ENCODE measurements at regions not wholly inside any gene's neighbourhood (a gene's known extent, or its start where the extent isn't known, plus 50 kb on each side); places are given as distances from the start of the nearest gene placed in this dataset.

DNA sequence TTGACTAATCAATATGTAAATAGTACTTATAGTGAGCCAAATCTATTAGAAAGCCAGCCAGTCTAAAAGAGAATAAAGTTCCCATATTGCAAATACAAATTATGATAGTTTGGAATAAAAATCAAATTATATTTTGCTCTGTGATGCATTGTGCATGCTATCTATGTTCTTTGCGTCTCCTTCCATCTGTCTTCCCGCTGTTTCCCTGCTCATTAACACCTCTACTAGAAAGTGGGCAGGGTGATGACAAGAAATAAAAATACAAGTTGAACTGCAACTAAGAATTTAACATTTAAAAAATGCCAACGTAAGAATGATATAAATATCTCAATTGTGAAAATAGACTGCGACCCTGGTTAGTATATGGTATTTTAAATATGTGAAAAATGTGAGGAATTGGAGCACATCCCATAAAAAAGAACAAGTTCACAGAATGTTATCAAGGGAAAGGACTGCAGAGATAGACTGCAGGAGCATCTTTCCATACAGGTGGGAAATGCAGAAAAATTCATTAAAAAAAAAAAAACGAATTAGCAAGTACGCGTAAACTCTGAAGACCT is 157.6 kb upstream of the PDE7B start:
- no peaks in the 10 kb centered on the region for H3K36me3 ChIP-seq
- no peak for DNase-seq
- H3K27ac ChIP-seq: no peak overlapping the region
- H3K27me3 ChIP-seq: no peaks in the 10 kb centered on the region
- whole genome bisulfite sequencing, 2 donors: 86 to 89% methylated on average over 7 of the region's 7 CpGs
- H3K4me1 ChIP-seq: no peaks in the 10 kb centered on the region
- no peaks in the 10 kb centered on the region for H3K9me3 ChIP-seq
- TF ChIP-seq, protein P1, sequence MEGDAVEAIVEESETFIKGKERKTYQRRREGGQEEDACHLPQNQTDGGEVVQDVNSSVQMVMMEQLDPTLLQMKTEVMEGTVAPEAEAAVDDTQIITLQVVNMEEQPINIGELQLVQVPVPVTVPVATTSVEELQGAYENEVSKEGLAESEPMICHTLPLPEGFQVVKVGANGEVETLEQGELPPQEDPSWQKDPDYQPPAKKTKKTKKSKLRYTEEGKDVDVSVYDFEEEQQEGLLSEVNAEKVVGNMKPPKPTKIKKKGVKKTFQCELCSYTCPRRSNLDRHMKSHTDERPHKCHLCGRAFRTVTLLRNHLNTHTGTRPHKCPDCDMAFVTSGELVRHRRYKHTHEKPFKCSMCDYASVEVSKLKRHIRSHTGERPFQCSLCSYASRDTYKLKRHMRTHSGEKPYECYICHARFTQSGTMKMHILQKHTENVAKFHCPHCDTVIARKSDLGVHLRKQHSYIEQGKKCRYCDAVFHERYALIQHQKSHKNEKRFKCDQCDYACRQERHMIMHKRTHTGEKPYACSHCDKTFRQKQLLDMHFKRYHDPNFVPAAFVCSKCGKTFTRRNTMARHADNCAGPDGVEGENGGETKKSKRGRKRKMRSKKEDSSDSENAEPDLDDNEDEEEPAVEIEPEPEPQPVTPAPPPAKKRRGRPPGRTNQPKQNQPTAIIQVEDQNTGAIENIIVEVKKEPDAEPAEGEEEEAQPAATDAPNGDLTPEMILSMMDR (IDR thresholded peaks at IDR 0.05): no peak
- no peak for TF ChIP-seq POLR2AphosphoS5 (IDR thresholded peaks at IDR 0.05)
- no peak for TF ChIP-seq EP300 (IDR thresholded peaks at IDR 0.05)
- TF ChIP-seq POLR2A (IDR thresholded peaks at IDR 0.05): no peak
- H3K4me3 ChIP-seq: no peak overlapping the region
- intact Hi-C loops (cut with DNase I): no loop called here

- no peaks in the 10 kb centered on the region for H3K9me3 ChIP-seq
- no peaks in the 10 kb centered on the region for H3K4me1 ChIP-seq
- no peaks in the 10 kb centered on the region for H3K36me3 ChIP-seq
- no peak for DNase-seq
- 78 to 83% methylated on average over 3 of the region's 3 CpGs for WGBS, 2 donors
- no peak overlapping the region for H3K4me3 ChIP-seq
- intact Hi-C loops (cut with DNase I): no loop called here
- TF ChIP-seq EP300 (IDR thresholded peaks at IDR 0.05) (no peak), POLR2A (IDR thresholded peaks at IDR 0.05) (no peak)
- TF ChIP-seq, protein P1 (IDR thresholded peaks at IDR 0.05): no peak
- no peak overlapping the region for H3K27ac ChIP-seq
- H3K27me3 ChIP-seq: no peaks in the 10 kb centered on the region
Measured at GRCh38 chr6:135699705-135700104, 151.8 kb upstream of the PDE7B start.

GRCh38 chr6:135701426-135701825 is 150.1 kb upstream of the PDE7B start:
- Histone ChIP-seq H3K27ac (no peak overlapping the region), H3K9me3 (no peaks in the 10 kb centered on the region), H3K4me3 (no peak overlapping the region), H3K36me3 (no peaks in the 10 kb centered on the region), H3K27me3 (no peaks in the 10 kb centered on the region), H3K4me1 (no peaks in the 10 kb centered on the region)
- 41 to 80% methylated on average over 3 of the region's 3 CpGs for WGBS, 2 donors
- intact Hi-C loops (cut with DNase I): no loop called here
- TF ChIP-seq, protein P1 (IDR thresholded peaks at IDR 0.05): no peak
- TF ChIP-seq EP300 (IDR thresholded peaks at IDR 0.05) (no peak), POLR2A (IDR thresholded peaks at IDR 0.05) (no peak), POLR2AphosphoS5 (IDR thresholded peaks at IDR 0.05) (no peak)
- no peak for DNase-seq

- Histone ChIP-seq H3K27me3 (no peaks in the 10 kb centered on the region), H3K36me3 (no peaks in the 10 kb centered on the region), H3K9me3 (no peaks in the 10 kb centered on the region), H3K27ac (no peak overlapping the region), H3K4me1 (no peaks in the 10 kb centered on the region), H3K4me3 (no peak overlapping the region)
- TF ChIP-seq POLR2A (IDR thresholded peaks at IDR 0.05) (no peak), POLR2AphosphoS5 (IDR thresholded peaks at IDR 0.05) (no peak), EP300 (IDR thresholded peaks at IDR 0.05) (no peak)
- TF ChIP-seq, protein P1 (IDR thresholded peaks at IDR 0.05): no peak
- intact Hi-C loops (cut with DNase I): no loop called here
- no peak for DNase-seq
- 71 to 94% methylated on average over 1 of the region's 1 CpG for WGBS, 2 donors
Measured at GRCh38 chr6:135703007-135703406, 148.5 kb upstream of the PDE7B start.

GRCh38 chr6:135703621-135704020 is 147.9 kb upstream of the PDE7B start:
- TF ChIP-seq POLR2AphosphoS5 (IDR thresholded peaks at IDR 0.05): no peak
- TF ChIP-seq EP300 (IDR thresholded peaks at IDR 0.05): no peak
- TF ChIP-seq, protein P1 (IDR thresholded peaks at IDR 0.05): no peak
- no peak for TF ChIP-seq POLR2A (IDR thresholded peaks at IDR 0.05)
- no peaks in the 10 kb centered on the region for H3K9me3 ChIP-seq
- H3K4me3 ChIP-seq: no peak overlapping the region
- WGBS, 2 donors: 82 to 85% methylated on average over 3 of the region's 3 CpGs
- intact Hi-C loops (cut with DNase I): no loop called here
- H3K4me1 ChIP-seq: no peaks in the 10 kb centered on the region
- H3K27ac ChIP-seq: no peak overlapping the region
- H3K27me3 ChIP-seq: no peaks in the 10 kb centered on the region
- no peak for DNase-seq
- no peaks in the 10 kb centered on the region for H3K36me3 ChIP-seq

Measured in sigmoid colon (tissue), 6 donors.